Heart left ventricle (tissue), 16 donors: ENCODE measurements at regions not wholly inside any gene's neighbourhood (a gene's known extent, or its start where the extent isn't known, plus 50 kb on each side); places are given as distances from the start of the nearest gene placed in this dataset.

Experiments
- ATAC-seq, 4 donors: fragments of 200-7000 bp; cut with Tn5 transposase; one replicate each; pipeline ENCODE4 v1.9.1; 2020 to 2022; ENCODE audit warnings: moderate library complexity in 4 of 4, mild to moderate bottlenecking in 3 of 4, moderate number of reproducible peaks in 1 of 4
- DNase-seq, 5 donors: peaks; one replicate each; pipeline ENCODE4 v3.0.0-alpha.2; 2020
- H3K27ac ChIP-seq, 12 donors: fragments of 200-600 bp; sonication (generic) in 4 of 12; one replicate each; pipeline versions ENCODE4 v1.5.0 to v1.8.0; 2016 to 2022; ENCODE audit warnings: mild to moderate bottlenecking in 2 of 12
- H3K27me3 ChIP-seq, 9 donors: fragments of 200-600 bp; sonication (generic) in 2 of 9; one replicate each; pipeline versions ENCODE4 v1.5.1 to v1.8.0; 2016 to 2022; ENCODE audit warnings: mild to moderate bottlenecking in 3 of 9
- H3K36me3 ChIP-seq, 9 donors: fragments of 200-600 bp; sonication (generic) in 2 of 9; one replicate each; pipeline versions ENCODE4 v1.5.0 to v1.8.0; 2018 to 2022; ENCODE audit warnings: mild to moderate bottlenecking in 2 of 9
- H3K4me1 ChIP-seq, 12 donors: fragments of 200-600 bp; sonication (generic) in 4 of 12; one replicate each; pipeline versions ENCODE4 v1.5.0 to v1.8.0; 2016 to 2022; ENCODE audit warnings: mild to moderate bottlenecking in 3 of 12
- H3K4me3 ChIP-seq, 12 donors: fragments of 200-600 bp; sonication (generic) in 4 of 12; one replicate each; pipeline versions ENCODE4 v1.5.0 to v1.8.0; 2017 to 2022; ENCODE audit warnings: mild to moderate bottlenecking in 9 of 12, moderate library complexity in 4 of 12
- H3K9me3 ChIP-seq, 12 donors: fragments of 200-600 bp; sonication (generic) in 4 of 12; one replicate each; pipeline versions ENCODE4 v1.5.0 to v1.8.0; 2016 to 2022; ENCODE audit warnings: mild to moderate bottlenecking in 1 of 12
- CTCF ChIP-seq, 12 donors: fragments of 200-600 bp; sonication (generic) in 4 of 12; IDR thresholded peaks; one replicate each; pipeline versions ENCODE4 v1.5.0 to v1.8.0; 2018 to 2022; ENCODE audit warnings: antibody characterized with exemption in 12 of 12, mild to moderate bottlenecking in 5 of 12
- POLR2A ChIP-seq, 2 donors: fragments of 450-650 bp; IDR thresholded peaks; one replicate each; pipeline ENCODE4 v1.6.1; 2017; ENCODE audit warnings: antibody characterized with exemption in 2 of 2, mild to moderate bottlenecking in 2 of 2, moderate library complexity in 2 of 2
- WGBS, 4 donors: extraction: QIAGEN DNeasy Blood & Tissue Kit in 2 of 4; methylation state at CpG; one replicate each; pipeline versions ENCODE4 v1.1.5 to v1.1.7; 2013 to 2018; 5-methylcytosine and 5-hydroxymethylcytosine counted together
- intact Hi-C, 10 donors: fragments of 100-400 bp; cut with DNase I; formaldehyde crosslinking; loops; one replicate each; pipeline versions ENCODE4 v1.11.1 to v1.14.2; 2022
- donor health status: ischemic (EF 13 %, LVEDD 7.1; RV severe dilation, severe dysfunction).
- donor health status: healthy with polysubstance abuse.
- donor health status: DM: no; HTN: yes; CAD: no.
- donor health status: DM: no; HTN: no; CAD: no.
- donor health status: ischemic (EF 25% LVEDD 6.9; RV normal size, moderate dysfunction).
- donor health status: ischemic (EF 25% LVEDD 5.7; RV mildly dilated, moderate dysfunction).
- donor health status: healthy.
- donor health status: DM: yes; HTN: yes; CAD: no.
- donor health status: ischemic (EF 35%, LVEDD 5.7; RV mildly dilated, moderate dysfunction).
- donor health status: nonischemic (EF 11% LVEDD 7.7; RV severe dilation, severe dysfunction).
- donor health status: DM: yes; HTN: yes; CAD: no.
- donor health status: PGD.
- donor health status: ischemic (EF 29% LVEDD 5.4; RV normal size, mild dysfunction).
- donor health status: nonischemic (EF 23%, LVEDD 6.1; RV moderate dilation, normal function).

GRCh38 chr5:33329891-33330290, 110.9 kb upstream of the TARS1 start:
- Histone ChIP-seq H3K4me1 (peaks cover 0 to 6% (median 0%) of the 10 kb centered on the region in 12 donors), H3K36me3 (no peaks in the 10 kb centered on the region), H3K4me3 (no peak overlapping the region), H3K27me3 (no peaks in the 10 kb centered on the region), H3K27ac (peak overlapping the region in 1 of 12 donors; percentile 43), H3K9me3 (no peaks in the 10 kb centered on the region)
- ATAC-seq (no peak), DNase-seq (no peak)
- 72 to 80% (median 77%) methylated on average over 1 of the region's 1 CpG for WGBS, 4 donors
- intact Hi-C loops = no loop called here
- TF ChIP-seq CTCF (IDR thresholded peaks at IDR 0.05) (no peak), POLR2A (IDR thresholded peaks at IDR 0.05) (no peak)

- H3K4me1 ChIP-seq = peaks cover 0 to 6% (median 0%) of the 10 kb centered on the region in 12 donors
- TF ChIP-seq POLR2A (IDR thresholded peaks at IDR 0.05) = no peak
- DNase-seq (no peak), ATAC-seq (no peak)
- 55 to 67% (median 60%) methylated on average over 3 of the region's 3 CpGs for WGBS, 4 donors
- H3K9me3 ChIP-seq = no peaks in the 10 kb centered on the region
- H3K27me3 ChIP-seq = no peaks in the 10 kb centered on the region
- H3K4me3 ChIP-seq = no peak overlapping the region
- H3K27ac ChIP-seq = peak overlapping the region in 1 of 12 donors; percentile 43
- H3K36me3 ChIP-seq = no peaks in the 10 kb centered on the region
- intact Hi-C loops = no loop called here
Observed at GRCh38 chr5:33330426-33330825, 110.3 kb upstream of the TARS1 start.

DNA sequence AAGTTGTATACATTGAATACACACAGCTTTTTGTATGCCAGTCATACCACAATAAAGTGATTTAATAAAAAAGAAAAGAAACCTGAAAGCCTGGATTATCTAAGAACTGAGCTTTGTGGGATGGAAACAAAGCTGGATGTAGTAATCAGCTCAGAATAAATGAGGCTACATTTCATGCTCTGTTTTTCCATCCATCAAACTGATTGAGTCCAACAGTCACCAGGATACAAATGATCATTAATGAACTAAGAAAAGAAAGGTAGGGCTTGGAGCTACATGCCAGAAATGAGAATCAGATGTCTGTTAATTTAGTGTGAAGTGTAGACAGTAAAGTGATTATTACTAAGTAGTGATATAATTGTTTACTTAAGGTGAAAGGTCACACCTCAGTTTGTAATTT, 109.8 kb upstream of the TARS1 start:
- intact Hi-C loops = no loop called here
- no peak overlapping the region for H3K4me3 ChIP-seq
- H3K36me3 ChIP-seq = no peaks in the 10 kb centered on the region
- H3K27me3 ChIP-seq = no peaks in the 10 kb centered on the region
- DNase-seq = no peak
- no peak for ATAC-seq
- no peaks in the 10 kb centered on the region for H3K9me3 ChIP-seq
- peak overlapping the region in 1 of 12 donors; percentile 43 for H3K27ac ChIP-seq
- TF ChIP-seq POLR2A (IDR thresholded peaks at IDR 0.05) (no peak), CTCF (IDR thresholded peaks at IDR 0.05) (no peak)
- H3K4me1 ChIP-seq = peaks cover 0 to 6% (median 0%) of the 10 kb centered on the region in 12 donors

DNA sequence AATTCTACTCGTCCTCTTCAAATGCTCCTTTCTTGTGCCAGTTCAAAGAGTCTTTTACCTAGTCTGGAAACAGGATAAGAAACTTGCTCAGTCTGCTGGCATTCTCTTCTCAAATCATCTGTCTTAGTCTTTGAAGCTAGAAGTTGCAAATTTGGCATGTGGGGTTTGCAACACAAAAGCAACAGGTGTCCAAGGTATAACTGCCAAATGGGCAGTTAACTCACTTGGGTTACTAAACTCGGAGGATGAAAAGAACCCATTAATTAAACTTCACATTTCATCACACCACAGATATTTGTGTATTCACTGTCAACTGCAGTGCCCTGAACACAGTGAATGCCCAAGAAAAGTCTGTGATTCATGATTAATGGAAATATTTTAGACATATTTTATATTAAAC, 108.0 kb upstream of the TARS1 start:
- Histone ChIP-seq H3K9me3 (no peaks in the 10 kb centered on the region), H3K27ac (no peak overlapping the region), H3K4me3 (no peak overlapping the region), H3K36me3 (no peaks in the 10 kb centered on the region), H3K27me3 (no peaks in the 10 kb centered on the region), H3K4me1 (peaks cover 0 to 11% (median 0%) of the 10 kb centered on the region in 12 donors)
- intact Hi-C loops = no loop called here
- TF ChIP-seq CTCF (IDR thresholded peaks at IDR 0.05) (no peak), POLR2A (IDR thresholded peaks at IDR 0.05) (no peak)
- no peak for DNase-seq
- no peak for ATAC-seq
- WGBS, 4 donors = 81 to 88% (median 84%) methylated on average over 2 of the region's 2 CpGs

DNA sequence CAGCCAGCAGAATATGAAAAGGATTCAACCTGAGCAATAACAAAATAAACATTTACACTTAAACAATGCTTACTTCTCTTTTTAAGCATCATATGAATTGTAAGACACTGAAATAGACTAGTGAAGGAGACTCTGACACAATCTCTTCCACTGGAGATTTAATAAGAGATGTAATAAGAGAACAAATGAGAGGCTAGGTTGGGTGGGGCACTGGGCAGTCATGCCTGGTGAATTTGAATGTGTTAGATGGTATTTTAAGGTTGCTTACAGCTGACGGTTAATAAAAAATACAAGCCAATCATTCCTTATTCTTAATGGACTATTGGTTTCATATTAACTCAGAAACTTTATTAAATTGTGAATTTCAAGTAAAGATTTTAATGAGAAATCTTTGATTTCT, 105.9 kb upstream of the TARS1 start:
- no peak for TF ChIP-seq CTCF (IDR thresholded peaks at IDR 0.05)
- no peak for TF ChIP-seq POLR2A (IDR thresholded peaks at IDR 0.05)
- WGBS, 4 donors = 92 to 100% (median 95%) methylated on average over 1 of the region's 1 CpG
- Histone ChIP-seq H3K36me3 (no peaks in the 10 kb centered on the region), H3K27ac (peak overlapping the region in 1 of 12 donors; percentile 59), H3K4me3 (no peak overlapping the region), H3K27me3 (no peaks in the 10 kb centered on the region), H3K4me1 (peaks cover 0 to 17% (median 0%) of the 10 kb centered on the region in 12 donors), H3K9me3 (no peaks in the 10 kb centered on the region)
- intact Hi-C loops = no loop called here
- ATAC-seq = no peak
- no peak for DNase-seq
